RWPE2 (cell line): ENCODE measurements at regions not wholly inside any gene's neighbourhood (a gene's known extent, or its start where the extent isn't known, plus 50 kb on each side); places are given as distances from the start of the nearest gene placed in this dataset.

ENCODE experiments used
- ATAC-seq: fragments of 200-7000 bp; cut with Tn5 transposase; 3 replicates; pipeline ENCODE4 v1.9.1; 2021; ENCODE audit warnings: low read depth
- DNase-seq: peaks from one replicate; pipeline ENCODE4 v3.0.0-alpha.2; 2020; ENCODE audit warnings: low spot score
- H3K27ac ChIP-seq: fragments of 450-650 bp; 2 replicates; pipeline ENCODE4 v1.5.1; 2017; ENCODE audit warnings: mild to moderate bottlenecking; ENCODE audit not compliant: poor library complexity, severe bottlenecking
- H3K27me3 ChIP-seq: fragments of 250-450 bp; sonication (Bioruptor Pico); 2 replicates; pipeline ENCODE4 v1.5.1; 2021; ENCODE audit warnings: mild to moderate bottlenecking, moderate library complexity; ENCODE audit not compliant: insufficient read depth, poor library complexity, severe bottlenecking
- H3K36me3 ChIP-seq: fragments of 250-450 bp; sonication (Bioruptor Pico); 2 replicates; pipeline ENCODE4 v1.5.1; 2020; ENCODE audit warnings: low read depth, mild to moderate bottlenecking, moderate library complexity
- H3K4me1 ChIP-seq: fragments of 250-450 bp; sonication (Bioruptor Pico); 2 replicates; pipeline ENCODE4 v1.5.1; 2021; ENCODE audit warnings: mild to moderate bottlenecking, moderate library complexity; ENCODE audit not compliant: insufficient read depth, poor library complexity, severe bottlenecking
- H3K4me3 ChIP-seq: fragments of 250-450 bp; sonication (Bioruptor Pico); 2 replicates; pipeline ENCODE4 v1.5.1; 2021; ENCODE audit warnings: mild to moderate bottlenecking, moderate library complexity; ENCODE audit not compliant: severe bottlenecking
- H3K9me3 ChIP-seq: fragments of 250-450 bp; sonication (Bioruptor Pico); 2 replicates; pipeline ENCODE4 v1.5.1; 2021; ENCODE audit warnings: mild to moderate bottlenecking, moderate library complexity; ENCODE audit not compliant: severe bottlenecking
- TF ChIP-seq, protein P1 (sequence below): fragments of 450-650 bp; IDR thresholded peaks from one replicate; pipeline ENCODE4 v1.5.1; 2017; ENCODE audit warnings: mild to moderate bottlenecking, moderate library complexity; ENCODE audit not compliant: poor library complexity, severe bottlenecking

GRCh38 chr10:106438386-106438785 is 726.1 kb downstream of the SORCS1 start:
- TF ChIP-seq, protein P1, sequence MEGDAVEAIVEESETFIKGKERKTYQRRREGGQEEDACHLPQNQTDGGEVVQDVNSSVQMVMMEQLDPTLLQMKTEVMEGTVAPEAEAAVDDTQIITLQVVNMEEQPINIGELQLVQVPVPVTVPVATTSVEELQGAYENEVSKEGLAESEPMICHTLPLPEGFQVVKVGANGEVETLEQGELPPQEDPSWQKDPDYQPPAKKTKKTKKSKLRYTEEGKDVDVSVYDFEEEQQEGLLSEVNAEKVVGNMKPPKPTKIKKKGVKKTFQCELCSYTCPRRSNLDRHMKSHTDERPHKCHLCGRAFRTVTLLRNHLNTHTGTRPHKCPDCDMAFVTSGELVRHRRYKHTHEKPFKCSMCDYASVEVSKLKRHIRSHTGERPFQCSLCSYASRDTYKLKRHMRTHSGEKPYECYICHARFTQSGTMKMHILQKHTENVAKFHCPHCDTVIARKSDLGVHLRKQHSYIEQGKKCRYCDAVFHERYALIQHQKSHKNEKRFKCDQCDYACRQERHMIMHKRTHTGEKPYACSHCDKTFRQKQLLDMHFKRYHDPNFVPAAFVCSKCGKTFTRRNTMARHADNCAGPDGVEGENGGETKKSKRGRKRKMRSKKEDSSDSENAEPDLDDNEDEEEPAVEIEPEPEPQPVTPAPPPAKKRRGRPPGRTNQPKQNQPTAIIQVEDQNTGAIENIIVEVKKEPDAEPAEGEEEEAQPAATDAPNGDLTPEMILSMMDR: no peak
- DNase-seq (no peak), ATAC-seq (no peak)
- H3K4me3 ChIP-seq: no peak overlapping the region
- peaks cover 2% of the 10 kb centered on the region for H3K9me3 ChIP-seq
- H3K36me3 ChIP-seq: peaks cover 4% of the 10 kb centered on the region
- no peaks in the 10 kb centered on the region for H3K27me3 ChIP-seq
- H3K4me1 ChIP-seq: peaks cover 75% of the 10 kb centered on the region
- H3K27ac ChIP-seq: peak overlapping the region; percentile 100

GRCh38 chr10:106436123-106436715 is 728.3 kb downstream of the SORCS1 start:
- Histone ChIP-seq H3K9me3 (peaks cover 2% of the 10 kb centered on the region), H3K27me3 (no peaks in the 10 kb centered on the region), H3K4me1 (peaks cover 59% of the 10 kb centered on the region), H3K27ac (peak overlapping the region; percentile 100), H3K36me3 (peaks cover 6% of the 10 kb centered on the region), H3K4me3 (no peak overlapping the region)
- peak; percentile 68 for ATAC-seq
- peak; percentile 93 for DNase-seq
- TF ChIP-seq, protein P1: no peak

DNA sequence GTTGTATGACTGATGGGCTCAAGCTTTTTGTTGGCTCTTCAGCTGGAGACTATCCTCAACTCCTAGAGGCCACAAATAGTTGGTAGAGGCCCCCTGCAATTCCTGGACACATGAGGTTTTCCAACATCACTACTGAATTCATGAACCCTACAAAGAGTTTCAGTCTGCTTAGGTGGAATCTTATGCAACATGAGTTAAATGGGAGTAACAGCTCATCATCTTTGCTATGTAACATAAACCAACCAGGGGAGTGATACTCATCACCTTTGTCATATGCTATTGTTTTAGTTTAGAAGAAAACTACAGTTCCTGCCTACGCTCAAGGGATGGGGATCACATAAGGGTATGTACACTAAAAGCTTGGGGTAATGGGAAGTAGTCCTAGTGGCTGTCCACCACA is 729.4 kb downstream of the SORCS1 start:
- no peak for DNase-seq
- Histone ChIP-seq H3K4me1 (peaks cover 49% of the 10 kb centered on the region), H3K9me3 (peaks cover 2% of the 10 kb centered on the region), H3K4me3 (no peak overlapping the region), H3K27me3 (no peaks in the 10 kb centered on the region), H3K36me3 (peaks cover 6% of the 10 kb centered on the region), H3K27ac (peak overlapping the region; percentile 100)
- no peak for ATAC-seq
- TF ChIP-seq, protein P1: no peak

GRCh38 chr10:106424981-106425380 is 739.5 kb downstream of the SORCS1 start:
- Histone ChIP-seq H3K36me3 (no peaks in the 10 kb centered on the region), H3K4me3 (no peak overlapping the region), H3K9me3 (no peaks in the 10 kb centered on the region), H3K4me1 (peaks cover 28% of the 10 kb centered on the region), H3K27me3 (no peaks in the 10 kb centered on the region), H3K27ac (peak overlapping the region; percentile 100)
- peak; percentile 73 for ATAC-seq
- DNase-seq: no peak
- TF ChIP-seq, protein P1: no peak

- TF ChIP-seq, protein P1: no peak
- no peaks in the 10 kb centered on the region for H3K9me3 ChIP-seq
- ATAC-seq (peak; percentile 87), DNase-seq (no peak)
- H3K4me3 ChIP-seq: no peak overlapping the region
- H3K27me3 ChIP-seq: no peaks in the 10 kb centered on the region
- peaks cover 28% of the 10 kb centered on the region for H3K4me1 ChIP-seq
- peak overlapping the region; percentile 100 for H3K27ac ChIP-seq
- H3K36me3 ChIP-seq: no peaks in the 10 kb centered on the region
Observed at GRCh38 chr10:106424054-106424453, 740.5 kb downstream of the SORCS1 start.
